HG02678 (cell line): ENCODE measurements at regions not wholly inside any gene's neighbourhood (a gene's known extent, or its start where the extent isn't known, plus 50 kb on each side); places are given as distances from the start of the nearest gene placed in this dataset.
"Not testable (repeated sequence)": the region's sequence is repeated elsewhere in the genome, so short reads cannot be mapped to it uniquely, and the experiment has no call there.

Source experiments
- ATAC-seq: cut with Tn5 transposase; IDR thresholded peaks from one replicate; pipeline ENCODE4 v1.9.1; 2021; ENCODE audit warnings: mild to moderate bottlenecking, moderate library complexity; ENCODE audit not compliant: unreplicated experiment

DNA sequence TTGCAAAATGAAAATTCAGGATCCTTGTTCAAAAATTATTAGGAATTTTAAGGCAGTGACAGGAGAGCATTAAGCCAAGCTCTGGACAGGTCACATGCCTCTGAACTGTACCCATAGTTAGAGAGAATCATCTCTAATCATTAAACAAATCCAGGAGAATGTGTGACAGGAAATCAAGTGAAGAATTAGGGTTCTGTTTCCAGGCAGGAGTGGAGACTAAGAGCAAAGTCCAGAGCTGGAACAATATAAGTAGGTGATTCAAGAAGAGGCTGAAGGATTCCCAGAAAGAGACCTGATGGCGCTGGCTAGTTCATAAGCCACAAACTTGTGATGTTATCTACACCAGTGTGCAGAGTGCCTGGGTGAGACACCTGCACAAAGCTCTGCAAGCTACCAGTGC is 104.6 kb upstream of the PRKG2 start:
- ATAC-seq, result no peak

- no peak for ATAC-seq
Observed at GRCh38 chr4:81314897-81315470, 100.0 kb upstream of the PRKG2 start.

GRCh38 chr4:81314196-81314896 is 99.3 kb upstream of the PRKG2 start:
- no peak for ATAC-seq

GRCh38 chr4:81307991-81308390 is 93.0 kb upstream of the PRKG2 start:
- no peak for ATAC-seq

GRCh38 chr4:81304871-81305270 is 89.8 kb upstream of the PRKG2 start:
- ATAC-seq, result no peak

DNA sequence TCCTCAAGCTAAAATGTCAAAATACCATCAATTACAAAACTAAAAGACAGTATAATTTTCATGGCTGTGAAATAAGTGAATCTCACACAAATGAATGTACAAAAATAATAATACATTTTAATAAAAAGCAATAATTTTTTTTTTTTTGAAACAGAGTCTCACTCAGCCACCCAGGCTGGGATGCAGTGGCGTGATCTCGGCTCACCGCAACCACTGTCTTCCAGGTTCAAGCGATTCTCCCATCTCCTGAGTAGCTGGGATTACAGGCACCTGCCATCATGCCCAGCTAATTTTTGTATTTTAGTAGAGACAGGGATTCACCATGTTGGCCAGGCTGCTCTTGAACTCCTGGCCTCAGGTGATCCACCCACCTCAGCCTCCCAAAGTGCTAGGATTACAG is 85.3 kb upstream of the PRKG2 start:
- ATAC-seq, result not testable (repeated sequence)

- ATAC-seq, result no peak
Observed at GRCh38 chr4:81290813-81291212, 75.8 kb upstream of the PRKG2 start.

DNA sequence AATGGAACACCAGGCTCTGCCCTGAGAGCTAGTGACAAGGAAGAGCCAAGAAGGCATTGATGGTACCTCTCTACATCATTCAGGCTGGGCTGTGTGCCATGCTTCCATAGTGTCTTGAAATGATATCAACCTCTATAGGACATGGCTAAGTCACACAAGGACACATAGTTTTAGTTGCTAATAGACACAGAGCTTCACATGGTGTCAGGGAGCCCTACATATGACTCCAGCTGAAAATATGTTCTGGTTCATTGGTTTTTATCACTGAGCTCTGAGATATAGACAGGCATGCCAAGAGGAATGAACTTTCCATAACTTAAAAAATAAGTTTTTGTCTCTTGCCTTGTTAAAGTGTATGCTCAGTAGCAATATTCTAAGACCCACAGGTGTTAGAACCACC is 72.1 kb upstream of the PRKG2 start:
- ATAC-seq, result no peak

DNA sequence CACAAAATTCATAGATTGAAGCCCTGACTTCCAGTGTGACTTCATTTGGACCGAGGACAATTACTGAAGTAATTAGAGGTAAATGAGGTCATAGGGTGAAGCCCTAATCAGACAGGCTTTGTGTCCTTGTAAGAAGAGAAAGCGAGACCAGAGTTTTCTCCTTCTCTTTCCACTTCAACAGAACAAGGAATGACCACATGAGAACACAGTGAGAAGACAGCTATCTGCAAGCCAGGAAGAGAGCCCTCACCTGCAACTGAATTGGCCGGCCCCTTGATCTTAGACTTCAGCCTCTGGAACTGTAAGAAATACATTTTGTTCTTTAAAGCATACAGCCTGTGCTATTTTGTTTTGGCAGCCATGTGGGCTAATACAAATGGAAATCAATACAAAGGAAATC is 67.1 kb upstream of the PRKG2 start:
- no peak for ATAC-seq

GRCh38 chr4:81274460-81274859 is 59.4 kb upstream of the PRKG2 start:
- no peak for ATAC-seq

GRCh38 chr4:81272671-81273070 is 57.6 kb upstream of the PRKG2 start:
- ATAC-seq, result no peak
